DOHH2 (cell line): ENCODE measurements at regions not wholly inside any gene's neighbourhood (a gene's known extent, or its start where the extent isn't known, plus 50 kb on each side); places are given as distances from the start of the nearest gene placed in this dataset.

ENCODE experiments used
- CTCF ChIP-seq: fragments of 200-600 bp; sonication (generic); IDR thresholded peaks from one replicate; pipeline ENCODE4 v1.5.1; 2014; ENCODE audit warnings: antibody characterized with exemption, mild to moderate bottlenecking, low read depth, low read length; ENCODE audit not compliant: poor library complexity, severe bottlenecking
- EZH2phosphoT487 ChIP-seq: fragments of 200-600 bp; sonication (generic); IDR thresholded peaks from 2 replicates; pipeline ENCODE4 v1.6.1; 2017; ENCODE audit warnings: borderline replicate concordance, mild to moderate bottlenecking, antibody characterized with exemption, low read length, moderate library complexity, mixed read lengths

- TF ChIP-seq CTCF (no peak), EZH2phosphoT487 (no peak)
Measured at GRCh38 chr13:60226507-60226906, 62.8 kb upstream of the DIAPH3 start.
